Stimulated activated CD8-positive, alpha-beta memory T cell treated with anti-CD3 and anti-CD28 coated beads, Interleukin-12 subunit alpha, Interleukin-12 subunit beta, amount 100 ng/mL, for 24 hours (primary cell): ENCODE measurements at regions not wholly inside any gene's neighbourhood (a gene's known extent, or its start where the extent isn't known, plus 50 kb on each side); places are given as distances from the start of the nearest gene placed in this dataset.
"Not testable (repeated sequence)": the region's sequence is repeated elsewhere in the genome, so short reads cannot be mapped to it uniquely, and the experiment has no call there.

Source experiments
- DNase-seq: peaks from one replicate; pipeline ENCODE4 v3.0.0-alpha.2; 2020; ENCODE audit errors: extremely low read depth

- no peak for DNase-seq
Measured at GRCh38 chr6:14518515-14519217, 401.1 kb downstream of the CD83 start.

- DNase-seq: no peak
Measured at GRCh38 chr6:14520029-14520428, 402.5 kb downstream of the CD83 start.

- no peak for DNase-seq
Measured at GRCh38 chr6:14520536-14520935, 403.0 kb downstream of the CD83 start.

GRCh38 chr6:14521141-14521540, 403.6 kb downstream of the CD83 start:
- DNase-seq: no peak

GRCh38 chr6:14521861-14522260, 404.3 kb downstream of the CD83 start:
- DNase-seq: not testable (repeated sequence)

GRCh38 chr6:14524319-14524718, 406.7 kb downstream of the CD83 start:
- no peak for DNase-seq

GRCh38 chr6:14530385-14530784, 412.8 kb downstream of the CD83 start:
- no peak for DNase-seq

GRCh38 chr6:14533446-14533845, 415.9 kb downstream of the CD83 start:
- no peak for DNase-seq

- no peak for DNase-seq
Measured at GRCh38 chr6:14537030-14537429, 419.5 kb downstream of the CD83 start.

GRCh38 chr6:14540276-14540675, 422.7 kb downstream of the CD83 start:
- no peak for DNase-seq

- DNase-seq: no peak
Measured at GRCh38 chr6:14540810-14541540, 423.4 kb downstream of the CD83 start.

GRCh38 chr6:14542670-14543366, 425.2 kb downstream of the CD83 start:
- DNase-seq: peak; percentile 42

GRCh38 chr6:14543971-14544585, 426.5 kb downstream of the CD83 start:
- DNase-seq: no peak

- no peak for DNase-seq
Measured at GRCh38 chr6:14544666-14545065, 427.1 kb downstream of the CD83 start.

- no peak for DNase-seq
Measured at GRCh38 chr6:14545496-14545895, 427.9 kb downstream of the CD83 start.

GRCh38 chr6:14546036-14546435, 428.5 kb downstream of the CD83 start:
- DNase-seq: no peak

- no peak for DNase-seq
Measured at GRCh38 chr6:14547284-14547998, 429.9 kb downstream of the CD83 start.

GRCh38 chr6:14549304-14549770, 431.8 kb downstream of the CD83 start:
- no peak for DNase-seq

- no peak for DNase-seq
Measured at GRCh38 chr6:14549871-14550270, 432.3 kb downstream of the CD83 start.

GRCh38 chr6:14550410-14550809, 432.8 kb downstream of the CD83 start:
- DNase-seq: no peak

- DNase-seq: no peak
Measured at GRCh38 chr6:14550822-14551221, 433.2 kb downstream of the CD83 start.

GRCh38 chr6:14551601-14552000, 434.0 kb downstream of the CD83 start:
- not testable (repeated sequence) for DNase-seq
